Panc1 (cell line): ENCODE measurements at regions not wholly inside any gene's neighbourhood (a gene's known extent, or its start where the extent isn't known, plus 50 kb on each side); places are given as distances from the start of the nearest gene placed in this dataset.

ENCODE experiments used
- CTCF ChIP-seq: fragments of 450-650 bp; IDR thresholded peaks from 2 replicates; pipeline ENCODE4 v1.5.1; 2017; ENCODE audit warnings: mild to moderate bottlenecking
- POLR2AphosphoS5 ChIP-seq: IDR thresholded peaks from 2 replicates; pipeline ENCODE4 v1.6.1; 2012; ENCODE audit warnings: mild to moderate bottlenecking, low read depth, low read length, moderate library complexity
- REST ChIP-seq, 2 experiments: IDR thresholded peaks; 2 replicates each; pipeline ENCODE4 v1.6.1; 2011 to 2012; ENCODE audit warnings: low read depth in 2 of 2, control low read depth in 1 of 2, low read length in 1 of 2, mild to moderate bottlenecking in 1 of 2, moderate library complexity in 1 of 2; ENCODE audit not compliant: insufficient read depth in 1 of 2

GRCh38 chr4:15245006-15245530 is 182.8 kb upstream of the C1QTNF7 start:
- TF ChIP-seq POLR2AphosphoS5, result no peak
- no peak for TF ChIP-seq CTCF
- no peak for TF ChIP-seq REST (IDR thresholded peaks at IDR 0.05; ENCODE audit: insufficient read depth in 1 of 2, low read depth in 2 of 2, low read length in 1 of 2)
